ENCODE measurements at regions not wholly inside any gene's neighbourhood (a gene's known extent, or its start where the extent isn't known, plus 50 kb on each side); places are given as distances from the start of the nearest gene placed in this dataset.

GRCh38 chr6:23637296-23637695 lies 488.7 kb upstream of the NRSN1 start:
- dilution Hi-C loops (cut with MboI; ENCODE audit: extremely low pct_ligation_motif_present, low sequenced_read_pairs) = no loop called here
- POLR2A ChIA-PET = no interaction called here
- peaks cover 2% of the 10 kb centered on the region for H3K9me3 ChIP-seq (replicated peaks; ENCODE audit: control insufficient read depth, insufficient read depth, low read length)
- H3K36me3 ChIP-seq (ENCODE audit: control insufficient read depth in 2 of 2, extremely low read depth in 1 of 2, insufficient read depth in 2 of 2, low read length in 2 of 2) = no peaks in the 10 kb centered on the region
- DNase-seq (ENCODE audit: low read depth, low spot score) (no peak), FAIRE-seq (no peak)
- no peaks in the 10 kb centered on the region for H3K4me1 ChIP-seq (ENCODE audit: control insufficient read depth, extremely low read depth, insufficient read depth, low read length)
- BruUV-seq (replicated peaks) = no TSS peak
- no peaks in the 10 kb centered on the region for H3K9me1 ChIP-seq (replicated peaks; ENCODE audit: control insufficient read depth, extremely low read depth, insufficient read depth, low read length)
- H3K9ac ChIP-seq (replicated peaks; ENCODE audit: extremely low read depth, insufficient read depth, low read length) = no peak overlapping the region
- H2AFZ ChIP-seq (ENCODE audit: low read depth, low read length) = no peak overlapping the region
- no peaks in the 10 kb centered on the region for H4K20me1 ChIP-seq (replicated peaks; ENCODE audit: control insufficient read depth, extremely low read depth, insufficient read depth, low read length)
- no peak for TF ChIP-seq POLR2A (IDR thresholded peaks at IDR 0.05; ENCODE audit: low read depth, low read length)
- no peak for TF ChIP-seq GATA2 (IDR thresholded peaks at IDR 0.05; ENCODE audit: insufficient read depth, insufficient read length, low read depth, low read length)
- TF ChIP-seq MYC (IDR thresholded peaks at IDR 0.05; ENCODE audit: low read depth, low read length) = no peak
- intact Hi-C loops (cut with micrococcal nuclease) = no loop called here
- H3K4me2 ChIP-seq (ENCODE audit: insufficient read depth, low read length) = no peak overlapping the region
- no peak overlapping the region for H3K27ac ChIP-seq (ENCODE audit: insufficient read depth, low read depth, low read length)
- CTCF ChIA-PET = no interaction called here
- no peaks in the 10 kb centered on the region for H3K79me2 ChIP-seq (ENCODE audit: control insufficient read depth, insufficient read depth, low read length)
- no peaks in the 10 kb centered on the region for H3K27me3 ChIP-seq (ENCODE audit: control insufficient read depth in 2 of 2, insufficient read depth in 2 of 2, low read length in 2 of 2)
- no peak overlapping the region for H3K4me3 ChIP-seq (replicated peaks in 1 of 3; ENCODE audit: insufficient read depth in 1 of 3, low read depth in 1 of 3, low read length in 3 of 3)

DNA sequence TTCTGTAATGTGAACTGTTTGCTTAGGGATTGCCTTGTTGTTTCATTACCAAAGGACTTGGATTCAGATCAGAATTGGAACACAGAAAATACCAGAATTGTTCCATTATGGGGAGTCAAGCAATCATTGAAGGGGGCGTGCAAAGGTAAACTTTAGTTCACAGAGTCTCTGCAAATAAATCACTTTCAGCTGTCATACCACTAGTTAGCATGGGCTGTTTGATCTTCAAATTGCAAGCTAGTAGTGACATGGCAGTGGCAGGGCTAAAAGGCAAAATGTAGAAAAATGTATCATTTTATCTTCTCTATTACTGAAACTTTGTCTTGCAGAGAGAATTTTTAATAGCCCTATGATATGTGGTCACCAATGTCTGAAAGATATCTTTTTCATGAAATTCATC lies 483.2 kb upstream of the NRSN1 start:
- TF ChIP-seq POLR2A (IDR thresholded peaks at IDR 0.05; ENCODE audit: low read depth, low read length) = no peak
- TF ChIP-seq MYC (IDR thresholded peaks at IDR 0.05; ENCODE audit: low read depth, low read length) = no peak
- no peak for TF ChIP-seq EZH2 (IDR thresholded peaks at IDR 0.05; ENCODE audit: borderline replicate concordance, low read depth, low read length, severe bottlenecking)
- no peak for TF ChIP-seq FOS (IDR thresholded peaks at IDR 0.05; ENCODE audit: borderline replicate concordance, insufficient read depth, low read length)
- TF ChIP-seq JUN (IDR thresholded peaks at IDR 0.05; ENCODE audit: borderline replicate concordance, insufficient read depth, insufficient read length, low read depth) = no peak
- TF ChIP-seq CTCF (IDR thresholded peaks at IDR 0.05; ENCODE audit: extremely low read depth in 1 of 2, insufficient read depth in 1 of 2, low read depth in 1 of 2, low read length in 2 of 2) = no peak
- TF ChIP-seq, protein P1, sequence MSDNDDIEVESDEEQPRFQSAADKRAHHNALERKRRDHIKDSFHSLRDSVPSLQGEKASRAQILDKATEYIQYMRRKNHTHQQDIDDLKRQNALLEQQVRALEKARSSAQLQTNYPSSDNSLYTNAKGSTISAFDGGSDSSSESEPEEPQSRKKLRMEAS (IDR thresholded peaks at IDR 0.05; ENCODE audit: insufficient read depth, insufficient read length) = no peak
- no peak for TF ChIP-seq POLR2AphosphoS5 (IDR thresholded peaks at IDR 0.05; ENCODE audit: insufficient read depth, low read depth, low read length)
- no peak for TF ChIP-seq GATA2 (IDR thresholded peaks at IDR 0.05; ENCODE audit: insufficient read depth, insufficient read length, low read depth, low read length)
- Histone ChIP-seq H3K9ac (replicated peaks; ENCODE audit: extremely low read depth, insufficient read depth, low read length) (no peak overlapping the region), H3K4me1 (ENCODE audit: control insufficient read depth, extremely low read depth, insufficient read depth, low read length) (no peaks in the 10 kb centered on the region), H3K36me3 (ENCODE audit: control insufficient read depth in 2 of 2, extremely low read depth in 1 of 2, insufficient read depth in 2 of 2, low read length in 2 of 2) (no peaks in the 10 kb centered on the region), H3K9me1 (replicated peaks; ENCODE audit: control insufficient read depth, extremely low read depth, insufficient read depth, low read length) (no peaks in the 10 kb centered on the region), H2AFZ (ENCODE audit: low read depth, low read length) (no peak overlapping the region), H3K79me2 (ENCODE audit: control insufficient read depth, insufficient read depth, low read length) (no peaks in the 10 kb centered on the region), H3K4me2 (ENCODE audit: insufficient read depth, low read length) (no peak overlapping the region), H3K9me3 (replicated peaks; ENCODE audit: control insufficient read depth, insufficient read depth, low read length) (peaks cover 2% of the 10 kb centered on the region), H3K4me3 (replicated peaks in 1 of 3; ENCODE audit: insufficient read depth in 1 of 3, low read depth in 1 of 3, low read length in 3 of 3) (no peak overlapping the region), H3K27me3 (ENCODE audit: control insufficient read depth in 2 of 2, insufficient read depth in 2 of 2, low read length in 2 of 2) (no peaks in the 10 kb centered on the region), H3K27ac (ENCODE audit: insufficient read depth, low read depth, low read length) (no peak overlapping the region), H4K20me1 (replicated peaks; ENCODE audit: control insufficient read depth, extremely low read depth, insufficient read depth, low read length) (no peaks in the 10 kb centered on the region)
- POLR2A ChIA-PET = no interaction called here
- dilution Hi-C loops (cut with MboI; ENCODE audit: extremely low pct_ligation_motif_present, low sequenced_read_pairs) = no loop called here
- CTCF ChIA-PET = no interaction called here
- DNase-seq (ENCODE audit: low read depth, low spot score) = no peak
- no TSS peak for BruUV-seq (replicated peaks)
- intact Hi-C loops (cut with micrococcal nuclease) = no loop called here
- no peak for FAIRE-seq
